GM18867 (cell line): ENCODE measurements at regions not wholly inside any gene's neighbourhood (a gene's known extent, or its start where the extent isn't known, plus 50 kb on each side); places are given as distances from the start of the nearest gene placed in this dataset.
"Not testable (repeated sequence)": the region's sequence is repeated elsewhere in the genome, so short reads cannot be mapped to it uniquely, and the experiment has no call there.

Experiments used
- ATAC-seq: cut with Tn5 transposase; IDR thresholded peaks from one replicate; pipeline ENCODE4 v1.9.1; 2021; ENCODE audit warnings: mild to moderate bottlenecking, moderate library complexity; ENCODE audit not compliant: unreplicated experiment

DNA sequence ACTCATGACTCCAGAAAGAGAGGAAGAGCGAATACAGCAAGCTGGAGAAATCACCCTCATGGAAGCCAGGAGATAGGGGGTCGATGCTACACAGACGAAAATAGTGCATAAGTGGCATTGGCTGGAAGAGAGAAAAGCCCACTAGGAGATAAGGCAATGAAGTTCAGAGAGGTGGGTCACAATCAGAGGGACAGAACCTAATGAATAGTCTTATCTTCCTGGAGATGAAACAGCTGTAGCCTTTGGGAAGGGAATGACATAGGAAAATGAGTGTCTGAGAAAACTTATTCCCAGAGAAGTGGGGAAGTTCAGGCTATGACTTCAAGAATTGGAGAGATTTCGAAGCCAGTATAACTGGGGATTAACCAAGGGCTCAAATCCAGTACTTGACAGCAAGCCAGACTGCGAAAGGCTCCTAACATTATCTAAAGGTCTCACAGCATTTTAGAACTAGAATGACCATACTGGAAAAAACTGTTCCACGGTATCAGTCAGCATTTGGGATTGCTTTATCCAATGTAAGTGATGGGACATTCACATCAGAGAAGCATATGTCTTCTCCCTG lies 211.1 kb downstream of the ZNF365 start:
- ATAC-seq, result no peak

DNA sequence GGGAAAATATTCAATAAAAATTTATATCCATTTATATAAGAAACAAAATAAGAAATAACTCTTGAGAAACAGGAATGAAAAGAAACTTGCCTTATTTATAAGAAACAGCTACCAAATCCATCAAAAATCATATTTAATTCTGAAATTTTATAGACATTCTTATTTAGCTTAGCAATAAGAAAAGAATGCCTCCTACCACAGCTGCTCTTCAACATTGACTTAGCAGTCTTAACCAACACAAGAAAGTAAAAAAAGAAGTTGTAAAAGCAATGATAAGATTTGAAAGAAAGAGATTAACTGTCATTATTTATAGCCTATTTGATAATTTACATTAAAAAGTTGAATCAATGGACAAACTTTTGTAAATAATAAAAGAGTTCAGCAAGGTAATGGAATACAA lies 212.8 kb downstream of the ZNF365 start:
- no peak for ATAC-seq

DNA sequence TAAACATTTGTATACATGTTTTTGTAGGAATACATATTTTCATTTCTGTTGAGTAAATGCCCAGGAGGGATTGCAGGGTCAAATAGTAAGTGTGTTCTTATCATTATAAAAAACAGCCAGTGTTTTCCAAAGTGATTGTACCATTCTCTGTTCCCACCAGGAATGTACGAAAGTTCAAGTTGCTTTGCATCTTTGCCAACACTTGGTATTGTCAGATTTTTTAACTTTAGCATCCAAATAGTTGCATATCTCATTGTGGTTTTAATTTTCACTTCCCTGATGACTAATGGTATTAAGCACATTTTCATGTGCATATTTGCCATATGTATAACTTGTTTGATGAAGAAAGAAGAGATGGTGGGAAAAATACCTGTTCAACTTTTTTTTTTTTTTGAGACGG lies 213.9 kb downstream of the ZNF365 start:
- no peak for ATAC-seq

DNA sequence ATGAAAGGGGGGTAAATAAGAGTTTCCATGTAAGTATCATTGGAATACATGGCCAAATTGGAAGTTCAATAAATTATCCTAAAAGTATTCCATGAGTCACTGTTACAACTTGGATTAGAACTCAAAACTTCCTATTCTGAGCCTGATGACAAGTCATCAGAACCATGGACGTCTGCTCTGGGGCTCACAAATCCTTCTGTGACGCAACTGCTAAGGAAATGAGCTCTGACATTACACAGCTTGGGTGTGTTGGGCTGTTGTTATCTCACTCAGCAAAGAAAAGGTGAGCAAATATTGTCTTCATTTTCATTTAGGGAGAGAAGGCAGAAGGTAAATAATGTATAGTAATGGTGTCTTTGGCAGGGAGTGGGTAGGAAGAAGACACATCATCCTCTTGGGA lies 214.8 kb upstream of the ADO start:
- ATAC-seq, result no peak

DNA sequence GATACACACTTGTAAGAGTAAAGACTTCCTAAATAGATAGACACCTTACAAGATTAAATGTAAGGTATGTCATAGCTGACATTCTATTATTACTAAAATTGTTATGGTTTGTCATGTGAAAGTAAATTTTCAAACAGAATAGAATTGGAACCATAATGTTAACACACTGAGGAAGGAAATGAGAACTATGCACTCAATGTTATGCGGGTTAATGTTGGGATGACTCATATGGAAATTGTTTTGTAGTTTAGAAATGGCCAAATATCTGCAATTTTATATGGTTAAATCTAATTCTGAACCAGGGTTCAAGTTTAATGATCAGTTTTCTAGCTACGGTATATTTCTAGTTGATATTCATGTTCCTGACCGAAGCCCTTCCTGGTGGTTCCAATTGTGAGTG lies 214.2 kb upstream of the ADO start:
- no peak for ATAC-seq

DNA sequence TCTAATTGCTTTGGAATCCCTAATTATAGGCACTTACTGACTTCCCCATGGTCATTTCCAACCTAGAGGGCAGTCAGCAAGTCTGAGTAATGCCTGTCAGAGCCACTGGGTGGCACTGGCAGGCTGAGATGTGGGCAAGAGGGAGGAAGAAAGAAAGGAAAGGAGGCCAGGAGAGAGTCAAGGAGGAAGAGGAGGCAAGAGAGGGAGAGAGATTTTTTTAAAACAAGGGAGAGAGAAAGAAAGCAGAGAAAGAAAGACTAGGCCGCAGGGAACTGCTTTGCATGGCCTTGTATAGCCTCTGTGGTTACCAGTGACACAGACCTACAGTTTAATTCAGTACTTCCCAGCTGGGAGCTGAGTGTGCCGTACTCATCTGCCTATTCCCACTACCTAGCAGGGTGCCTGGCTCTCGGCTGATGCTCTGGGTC lies 210.4 kb upstream of the ADO start:
- peak; percentile 79 for ATAC-seq

DNA sequence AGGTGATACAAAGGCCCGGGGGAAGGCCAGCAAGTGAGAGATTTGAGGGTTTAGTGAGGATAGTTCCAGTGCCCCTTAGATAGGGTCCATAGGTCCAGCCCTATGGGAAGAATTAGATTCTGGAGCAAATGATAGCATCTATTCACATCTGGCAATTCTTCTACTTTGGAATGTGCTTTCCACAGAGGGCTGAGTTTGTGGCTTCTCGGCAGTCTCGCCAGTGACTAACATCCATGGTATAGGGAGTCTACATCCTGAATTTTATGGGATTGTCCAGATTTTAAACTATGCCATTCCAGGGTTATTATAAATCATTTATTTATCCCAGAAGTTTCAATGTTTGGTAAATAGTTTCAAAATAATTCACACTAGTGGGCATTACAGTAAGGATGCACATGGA lies 207.3 kb upstream of the ADO start:
- no peak for ATAC-seq

DNA sequence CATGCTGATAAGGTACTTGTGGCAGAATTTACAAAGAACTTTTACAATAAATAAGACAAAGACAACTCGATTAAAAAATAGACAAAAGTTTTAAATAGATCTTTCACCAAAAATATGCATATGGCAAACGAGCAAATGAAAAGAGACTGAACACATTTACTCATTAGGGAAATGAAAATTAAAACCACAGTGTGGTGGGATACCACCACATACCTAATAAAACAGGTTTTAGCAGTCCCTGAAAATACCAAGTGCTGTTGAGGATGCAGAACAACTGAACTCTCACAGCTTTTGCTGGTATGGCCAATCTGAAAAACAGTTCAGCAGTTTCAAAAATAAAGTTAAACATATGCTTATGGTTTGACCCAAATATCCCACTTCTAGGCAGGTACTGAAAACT lies 205.4 kb upstream of the ADO start:
- ATAC-seq, result no peak

DNA sequence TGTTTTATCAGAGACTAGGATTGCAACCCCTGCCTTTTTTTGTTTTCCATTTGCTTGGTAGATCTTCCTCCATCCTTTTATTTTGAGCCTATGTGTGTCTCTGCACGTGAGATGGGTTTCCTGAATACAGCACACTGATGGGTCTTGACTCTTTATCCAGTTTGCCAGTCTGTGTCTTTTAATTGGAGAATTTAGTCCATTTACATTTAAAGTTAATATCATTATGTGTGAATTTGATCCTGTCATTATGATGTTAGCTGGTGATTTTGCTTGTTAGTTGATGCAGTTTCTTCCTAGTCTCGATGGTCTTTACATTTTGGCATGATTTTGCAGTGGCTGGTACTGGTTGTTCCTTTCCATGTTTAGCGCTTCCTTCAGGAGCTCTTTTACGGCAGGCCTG lies 198.0 kb upstream of the ADO start:
- not testable (repeated sequence) for ATAC-seq

DNA sequence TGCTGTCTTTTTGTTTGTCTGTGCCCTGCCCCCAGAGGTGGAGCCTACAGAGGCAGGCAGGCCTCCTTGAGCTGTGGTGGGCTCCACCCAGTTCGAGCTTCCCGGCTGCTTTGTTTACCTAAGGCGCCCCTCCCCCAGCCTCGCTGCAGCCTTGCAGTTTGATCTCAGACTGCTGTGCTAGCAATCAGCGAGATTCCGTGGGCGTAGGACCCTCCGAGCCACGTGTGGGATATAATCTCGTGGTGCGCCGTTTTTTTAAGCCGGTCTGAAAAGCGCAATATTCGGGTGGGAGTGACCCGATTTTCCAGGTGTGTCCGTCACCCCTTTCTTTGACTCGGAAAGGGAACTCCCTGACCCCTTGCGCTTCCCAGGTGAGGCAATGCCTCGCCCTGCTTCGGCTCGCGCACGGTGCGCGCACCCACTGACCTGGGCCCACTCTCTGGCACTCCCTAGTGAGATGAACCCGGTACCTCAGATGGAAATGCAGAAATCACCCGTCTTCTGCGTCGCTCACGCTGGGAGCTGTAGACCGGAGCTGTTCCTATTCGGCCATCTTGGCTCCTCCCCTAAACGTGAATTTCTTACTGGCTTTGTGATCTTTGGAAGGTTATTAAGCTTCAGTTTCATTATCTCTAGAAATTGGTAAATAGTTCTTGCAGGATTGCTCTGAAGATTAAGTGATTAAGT lies 196.2 kb upstream of the ADO start:
- ATAC-seq, result not testable (repeated sequence)

DNA sequence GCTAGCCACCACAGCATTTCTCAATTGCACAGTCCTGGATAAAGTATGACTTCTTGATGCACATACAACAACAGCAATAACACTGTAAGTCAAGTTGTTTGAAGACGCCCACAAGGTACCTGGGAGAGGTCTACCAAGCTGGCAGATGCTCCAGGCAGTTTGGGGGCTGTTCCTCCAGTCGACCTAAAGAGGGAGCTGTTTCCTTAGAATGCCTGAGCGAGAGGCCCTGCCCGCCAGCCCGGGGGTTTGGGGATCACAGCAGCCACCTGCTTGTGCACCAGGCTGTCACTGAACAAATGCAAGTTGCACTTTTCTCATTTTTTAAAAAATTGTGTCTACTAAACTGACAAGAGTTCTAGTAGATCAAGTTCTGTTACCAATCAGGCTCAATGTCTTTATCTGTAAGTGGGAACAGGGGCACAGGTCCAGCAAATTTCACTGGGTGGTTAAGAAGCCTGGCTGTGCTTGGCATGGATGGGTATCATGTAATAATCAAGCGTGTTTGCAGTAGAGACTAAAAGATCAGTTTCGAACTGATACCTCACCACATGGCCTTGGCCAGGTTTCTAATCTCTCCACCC lies 193.8 kb upstream of the ADO start:
- peak; percentile 79 for ATAC-seq

DNA sequence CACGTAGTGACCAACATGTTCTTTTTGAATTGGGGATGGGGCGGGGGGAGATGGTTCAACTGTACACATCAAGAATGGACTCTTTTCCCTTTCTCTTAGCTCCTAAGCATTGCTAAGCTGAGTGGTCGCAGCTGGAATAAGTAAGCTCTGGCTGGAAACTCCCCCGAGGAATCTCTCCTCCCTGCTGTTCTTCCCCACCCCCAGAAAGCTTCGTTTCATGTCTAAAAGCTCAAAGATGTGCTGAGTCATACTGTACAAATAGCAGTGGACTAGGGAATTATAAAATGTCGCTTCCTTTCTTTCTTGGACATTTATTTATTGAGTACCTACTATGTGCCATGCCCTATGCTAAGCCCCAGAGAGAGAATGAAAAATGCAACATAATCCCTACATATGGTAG lies 191.1 kb upstream of the ADO start:
- no peak for ATAC-seq

DNA sequence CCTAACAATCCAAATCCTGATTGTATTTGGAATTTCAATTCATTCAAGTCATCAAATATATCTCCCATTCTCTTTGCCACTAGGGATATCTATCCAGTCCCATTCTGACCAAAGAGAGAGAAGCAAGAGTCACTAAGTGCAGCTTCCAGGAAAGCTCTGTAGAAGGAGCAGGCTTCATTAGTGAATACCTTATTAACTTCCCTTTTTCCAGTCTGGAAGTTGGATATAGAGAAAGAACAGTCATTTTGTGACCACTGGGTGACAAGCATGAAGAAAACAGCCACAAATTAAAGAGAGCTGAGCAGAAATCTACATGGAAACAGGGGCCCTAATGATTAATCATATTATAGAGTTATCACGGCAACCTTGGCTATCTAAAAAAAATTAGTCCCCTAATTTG lies 190.7 kb upstream of the ADO start:
- ATAC-seq, result no peak

DNA sequence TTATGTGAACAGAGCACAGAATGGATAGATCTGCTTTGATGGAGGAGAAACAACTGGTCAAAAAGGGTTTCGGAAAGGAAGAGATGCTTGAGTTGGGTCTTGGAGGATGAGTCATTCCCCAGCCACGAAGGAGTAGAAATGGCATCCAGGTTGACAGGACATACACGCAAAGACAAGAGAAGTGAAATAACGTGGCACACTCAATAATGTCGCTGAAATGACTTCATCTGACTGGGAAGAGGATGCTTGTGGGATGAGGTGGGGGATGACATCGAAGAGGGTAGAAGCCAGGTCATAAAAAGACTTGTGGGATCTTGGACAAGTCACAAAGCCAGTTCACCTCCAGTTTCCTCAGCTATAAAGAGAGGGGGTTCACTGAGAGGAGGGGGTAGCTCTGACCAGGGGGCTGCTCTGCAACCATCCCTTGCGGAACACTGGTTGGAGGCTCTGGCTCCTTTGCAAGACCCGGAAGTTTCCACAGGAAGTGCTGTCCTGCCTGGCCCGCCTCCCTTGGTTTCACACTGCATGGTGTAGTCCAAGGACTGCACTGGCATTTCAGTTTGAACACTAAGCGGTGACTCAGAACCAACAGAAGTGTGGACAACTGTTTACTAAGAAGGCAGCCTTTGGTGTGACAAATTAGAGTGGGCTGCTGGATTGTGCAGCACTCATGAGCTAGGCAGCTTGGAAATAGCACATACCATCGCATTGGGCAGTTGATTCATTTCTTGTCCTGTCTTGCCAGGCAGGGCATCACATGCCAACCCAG lies 189.9 kb upstream of the ADO start:
- peak; percentile 53 for ATAC-seq

DNA sequence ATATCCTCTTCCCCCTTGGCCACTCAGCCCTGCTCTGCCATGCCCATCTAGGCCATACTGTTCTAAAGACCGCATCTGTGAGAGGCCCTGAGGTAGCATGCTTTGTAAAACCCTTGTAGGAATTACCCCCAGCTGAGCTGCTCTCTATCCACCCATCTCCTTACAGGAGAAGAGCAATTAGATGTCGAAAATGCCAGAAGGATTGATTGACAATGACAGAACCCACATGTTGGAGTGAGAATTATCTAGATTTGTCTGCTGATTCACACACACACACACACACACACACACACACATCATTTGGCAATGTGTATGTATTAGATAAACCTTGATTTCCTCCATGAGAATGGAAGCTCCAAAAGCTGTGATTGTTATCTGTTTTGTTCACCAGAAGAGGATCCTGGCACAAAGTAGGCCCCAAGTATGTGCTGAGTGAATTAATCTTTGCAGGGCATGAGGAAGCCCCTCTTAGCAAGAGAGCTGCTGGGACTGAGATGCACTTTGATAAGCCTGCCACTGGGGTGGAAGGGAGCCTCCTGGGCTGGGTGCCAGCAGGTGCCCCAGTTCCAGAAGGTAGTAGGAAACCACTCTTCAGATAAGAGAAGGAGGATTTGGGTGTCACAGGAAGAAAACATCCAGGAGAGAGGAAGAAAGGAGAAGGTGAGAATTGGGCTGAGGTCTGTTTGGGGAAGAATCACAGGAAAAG lies 187.5 kb upstream of the ADO start:
- no peak for ATAC-seq

DNA sequence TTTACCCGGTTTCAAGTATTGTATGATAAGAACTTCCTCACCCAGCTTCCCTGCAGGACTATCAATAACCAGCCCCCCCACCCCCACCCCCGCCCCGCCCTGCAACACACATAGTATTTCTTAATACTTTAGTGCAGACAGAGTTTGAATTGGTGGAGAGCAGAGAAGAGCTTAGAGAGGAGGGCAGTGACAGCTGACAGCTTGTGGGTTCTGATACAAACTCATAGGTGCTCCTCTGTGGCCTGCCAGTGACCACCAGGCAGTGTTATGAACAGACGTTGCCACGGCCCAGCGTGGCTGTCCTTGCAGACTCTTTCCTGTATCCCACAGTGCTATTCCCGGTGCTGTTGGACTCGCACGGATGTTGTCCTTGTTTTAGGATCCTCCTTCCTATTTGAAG lies 186.9 kb upstream of the ADO start:
- ATAC-seq, result no peak

DNA sequence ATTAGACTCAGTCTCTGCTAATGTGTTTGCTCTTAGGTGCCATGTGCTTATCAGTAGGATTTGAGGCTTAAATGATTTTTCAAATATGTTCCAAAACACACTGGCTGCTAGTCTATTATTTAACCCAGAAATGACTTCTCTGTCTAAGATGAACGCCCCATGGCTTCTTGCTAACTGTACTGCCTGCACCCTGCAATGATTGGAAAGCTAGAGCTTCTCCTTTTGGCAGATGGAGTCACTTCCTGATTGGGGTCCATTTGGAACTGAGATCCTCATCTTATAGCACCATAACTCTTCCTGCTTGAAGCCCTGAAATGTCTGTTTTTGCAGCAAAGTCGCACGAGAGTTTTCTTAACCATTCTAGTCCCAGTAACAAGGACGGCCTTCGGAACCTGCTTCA lies 186.5 kb upstream of the ADO start:
- ATAC-seq, result no peak

DNA sequence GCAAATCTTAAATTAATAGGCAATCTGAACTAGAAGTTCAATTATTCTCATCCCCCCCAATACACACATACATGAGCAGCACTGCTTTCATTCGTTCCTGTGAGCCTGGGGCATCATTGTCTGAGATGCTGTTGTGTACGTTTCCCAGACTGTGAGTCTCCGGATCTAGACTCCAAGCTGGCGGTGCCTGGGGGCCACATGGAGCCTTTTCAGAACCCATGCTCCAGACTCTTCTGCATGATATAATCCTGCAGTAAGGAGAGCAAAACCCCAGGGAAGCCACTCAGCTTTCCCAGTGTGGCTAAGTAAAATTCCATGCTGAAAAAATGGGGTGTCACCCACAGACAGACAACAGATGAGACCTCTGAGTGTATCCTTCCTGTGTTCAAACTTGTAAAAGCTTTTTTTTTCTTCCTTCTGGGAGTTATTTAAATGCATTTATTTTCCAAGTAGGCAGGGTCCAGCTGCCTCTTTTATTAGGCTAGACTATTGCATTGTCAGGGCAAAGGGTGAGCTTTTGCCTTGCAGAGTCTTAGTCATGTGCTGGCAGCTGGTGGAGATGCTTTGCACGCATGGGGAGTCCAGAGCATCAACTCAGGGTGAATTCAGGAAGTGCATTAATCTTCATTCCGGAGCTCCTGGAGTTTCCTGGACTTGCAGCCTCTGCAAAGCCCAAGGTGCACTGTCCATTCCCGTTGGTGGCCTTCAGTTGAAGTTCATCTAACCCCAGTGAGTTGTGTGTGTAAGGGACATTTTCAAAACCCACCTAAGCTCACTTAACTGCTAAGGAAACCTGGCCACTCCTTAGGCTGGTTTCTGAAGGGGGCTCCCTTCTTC lies 185.7 kb upstream of the ADO start:
- peak; percentile 52 for ATAC-seq

DNA sequence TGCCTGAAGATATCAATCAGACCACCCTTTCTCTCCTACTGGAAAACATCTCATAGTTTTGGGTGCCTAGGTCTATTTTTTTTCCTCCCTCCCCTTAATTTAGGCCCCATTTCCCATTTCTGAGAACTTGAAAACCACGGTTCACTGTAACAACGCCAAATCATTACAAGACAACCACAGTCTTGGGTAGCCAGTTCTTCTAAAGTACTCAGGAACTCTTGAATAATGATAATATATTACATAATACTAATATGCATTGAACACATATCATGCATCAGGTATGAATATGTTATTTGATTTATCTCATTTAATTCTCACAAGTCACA lies 185.1 kb upstream of the ADO start:
- ATAC-seq, result no peak

DNA sequence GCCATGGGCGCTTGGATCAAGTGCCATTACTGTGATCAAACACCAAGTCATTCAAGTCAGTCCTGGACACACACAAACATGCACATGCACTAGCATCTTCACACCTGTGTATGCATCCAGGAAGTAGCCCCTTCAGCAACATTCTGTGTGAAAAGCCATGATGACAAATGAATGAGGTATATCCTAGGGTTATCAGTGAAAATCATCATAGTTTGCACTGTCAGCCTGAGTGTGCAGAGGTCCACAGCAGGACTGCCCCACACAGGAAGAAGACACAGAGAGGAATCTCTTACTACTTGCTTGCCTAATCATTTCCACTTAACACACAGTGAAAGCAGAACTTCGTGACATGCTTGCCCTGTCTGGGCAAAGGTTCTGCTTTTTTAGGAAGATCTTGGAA lies 184.0 kb upstream of the ADO start:
- ATAC-seq, result no peak

DNA sequence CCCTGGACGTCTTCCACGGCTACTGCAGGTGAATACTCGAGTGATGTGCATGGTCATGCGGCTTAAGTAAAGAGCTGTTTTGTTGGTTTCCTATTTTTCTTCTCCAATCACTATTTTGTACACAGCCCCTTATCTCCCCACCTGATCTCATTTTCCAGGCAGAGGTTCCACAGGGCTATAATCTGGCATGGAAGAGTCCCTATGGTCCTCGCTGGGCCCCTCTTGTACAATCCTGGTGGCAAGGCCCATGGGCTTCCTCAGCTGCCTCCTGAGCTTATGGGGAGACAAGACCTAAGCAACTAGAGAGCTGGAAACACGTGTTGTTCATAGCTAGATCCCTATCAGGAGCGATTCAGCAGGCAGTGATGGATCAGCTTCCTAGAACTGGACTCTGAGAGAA lies 181.3 kb upstream of the ADO start:
- no peak for ATAC-seq
